Cardiac muscle cell (in vitro differentiated cells and primary cell): ENCODE measurements at regions not wholly inside any gene's neighbourhood (a gene's known extent, or its start where the extent isn't known, plus 50 kb on each side); places are given as distances from the start of the nearest gene placed in this dataset.

Experiments used
- DNase-seq, 2 donors: peaks; one replicate each; pipeline versions ENCODE4 v3.0.0 to v3.0.0-alpha.2; 2010 to 2017; ENCODE audit warnings: low read depth in 1 of 2, low spot score in 1 of 2
- H3K27ac ChIP-seq: fragments of 200-600 bp; sonication (generic); 2 replicates; pipeline ENCODE4 v1.5.1; 2016
- H3K27me3 ChIP-seq: fragments of 200-600 bp; sonication (generic); 2 replicates; pipeline ENCODE4 v1.6.0; 2016; ENCODE audit warnings: control low read depth
- H3K36me3 ChIP-seq: fragments of 200-600 bp; sonication (generic); 2 replicates; pipeline ENCODE4 v1.5.1; 2016; ENCODE audit warnings: control low read depth
- H3K4me1 ChIP-seq: fragments of 200-600 bp; sonication (generic); 2 replicates; pipeline ENCODE4 v1.8.1; 2017; ENCODE audit warnings: low read depth, mild to moderate bottlenecking, mixed run types
- H3K4me3 ChIP-seq: fragments of 200-600 bp; sonication (generic); 2 replicates; pipeline ENCODE4 v1.5.1; 2016; ENCODE audit warnings: mild to moderate bottlenecking
- H3K9me3 ChIP-seq: fragments of 200-600 bp; sonication (generic); 2 replicates; pipeline ENCODE4 v1.5.1; 2017; ENCODE audit warnings: low read depth, mild to moderate bottlenecking, control low read depth
- TF ChIP-seq, protein P1 (sequence below): IDR thresholded peaks from 2 replicates; pipeline ENCODE4 v1.5.1; 2012; ENCODE audit warnings: low read depth, mild to moderate bottlenecking, low read length

DNA sequence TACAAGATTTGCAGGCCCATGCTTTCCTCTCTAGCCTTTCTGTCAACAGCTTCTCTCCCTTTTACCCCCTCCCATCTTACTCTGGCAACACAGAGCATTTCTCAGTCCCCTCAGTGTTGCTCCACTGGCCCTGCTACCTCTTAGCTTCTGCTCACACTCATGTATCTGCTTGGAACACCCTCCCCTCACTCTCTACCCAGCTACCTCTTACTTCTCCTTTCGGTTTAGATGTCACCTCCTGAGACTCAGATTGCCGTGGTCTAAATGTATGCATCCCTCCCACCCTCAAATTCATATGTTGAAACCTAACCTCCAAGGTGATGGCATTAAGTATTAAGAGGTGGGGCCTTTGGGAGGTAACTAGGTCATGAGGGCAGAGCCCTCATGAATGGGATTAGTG, 80.1 kb downstream of the FOXD2 start:
- DNase-seq: no peak
- Histone ChIP-seq H3K4me3 (no peak overlapping the region), H3K27me3 (peaks cover 5% of the 10 kb centered on the region), H3K27ac (no peak overlapping the region), H3K9me3 (no peaks in the 10 kb centered on the region), H3K36me3 (no peaks in the 10 kb centered on the region), H3K4me1 (peaks cover 7% of the 10 kb centered on the region)
- TF ChIP-seq, protein P1, sequence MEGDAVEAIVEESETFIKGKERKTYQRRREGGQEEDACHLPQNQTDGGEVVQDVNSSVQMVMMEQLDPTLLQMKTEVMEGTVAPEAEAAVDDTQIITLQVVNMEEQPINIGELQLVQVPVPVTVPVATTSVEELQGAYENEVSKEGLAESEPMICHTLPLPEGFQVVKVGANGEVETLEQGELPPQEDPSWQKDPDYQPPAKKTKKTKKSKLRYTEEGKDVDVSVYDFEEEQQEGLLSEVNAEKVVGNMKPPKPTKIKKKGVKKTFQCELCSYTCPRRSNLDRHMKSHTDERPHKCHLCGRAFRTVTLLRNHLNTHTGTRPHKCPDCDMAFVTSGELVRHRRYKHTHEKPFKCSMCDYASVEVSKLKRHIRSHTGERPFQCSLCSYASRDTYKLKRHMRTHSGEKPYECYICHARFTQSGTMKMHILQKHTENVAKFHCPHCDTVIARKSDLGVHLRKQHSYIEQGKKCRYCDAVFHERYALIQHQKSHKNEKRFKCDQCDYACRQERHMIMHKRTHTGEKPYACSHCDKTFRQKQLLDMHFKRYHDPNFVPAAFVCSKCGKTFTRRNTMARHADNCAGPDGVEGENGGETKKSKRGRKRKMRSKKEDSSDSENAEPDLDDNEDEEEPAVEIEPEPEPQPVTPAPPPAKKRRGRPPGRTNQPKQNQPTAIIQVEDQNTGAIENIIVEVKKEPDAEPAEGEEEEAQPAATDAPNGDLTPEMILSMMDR: no peak

DNA sequence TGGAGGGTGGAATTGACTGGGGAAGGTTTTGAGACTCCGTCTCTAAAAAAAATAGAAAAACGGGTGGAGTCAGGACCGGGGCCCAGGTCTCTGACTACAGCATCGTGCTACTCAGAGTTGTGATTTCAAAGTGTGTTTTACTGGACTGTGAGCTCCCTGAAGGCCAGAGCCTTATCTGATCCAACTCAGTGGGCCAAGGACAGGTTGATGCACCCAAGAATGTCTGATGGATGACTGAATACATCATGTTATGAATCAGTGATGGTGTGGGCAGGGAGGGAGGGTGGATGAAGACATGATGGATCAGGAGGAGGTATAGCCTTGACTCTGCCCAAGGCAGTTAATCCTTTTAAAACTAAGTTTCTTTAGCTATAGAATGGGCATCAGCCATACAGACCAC, 81.6 kb downstream of the FOXD2 start:
- no peak for DNase-seq

DNA sequence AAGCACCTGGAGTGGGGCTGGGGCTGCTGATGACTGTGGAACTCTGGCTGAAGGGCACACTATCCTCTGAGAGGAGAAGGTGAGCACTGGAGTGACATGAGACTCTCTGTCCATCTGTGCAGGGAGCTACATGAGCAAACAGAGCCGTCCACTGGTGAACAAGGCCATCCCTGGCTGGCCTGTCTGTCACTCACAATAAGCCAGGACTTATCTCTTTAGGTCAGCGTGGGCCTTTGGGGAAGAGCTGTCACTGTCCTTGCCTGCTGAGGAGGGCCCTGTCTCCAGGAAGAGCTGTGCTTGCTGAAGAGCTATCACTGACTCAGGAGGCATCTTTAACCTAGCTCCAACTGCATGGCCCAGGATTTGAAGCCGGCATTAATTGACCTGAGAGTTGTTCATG, 82.1 kb downstream of the FOXD2 start:
- DNase-seq: no peak
- Histone ChIP-seq H3K9me3 (no peaks in the 10 kb centered on the region), H3K27ac (no peak overlapping the region), H3K4me3 (no peak overlapping the region), H3K4me1 (peaks cover 7% of the 10 kb centered on the region), H3K27me3 (no peaks in the 10 kb centered on the region), H3K36me3 (no peaks in the 10 kb centered on the region)
- TF ChIP-seq, protein P1: no peak

More for the DNA sequence above, 81.6 kb downstream of the FOXD2 start:
- Histone ChIP-seq H3K9me3 (no peaks in the 10 kb centered on the region), H3K27ac (no peak overlapping the region), H3K4me1 (peaks cover 7% of the 10 kb centered on the region), H3K27me3 (no peaks in the 10 kb centered on the region), H3K4me3 (no peak overlapping the region), H3K36me3 (no peaks in the 10 kb centered on the region)
- TF ChIP-seq, protein P1: no peak

DNA sequence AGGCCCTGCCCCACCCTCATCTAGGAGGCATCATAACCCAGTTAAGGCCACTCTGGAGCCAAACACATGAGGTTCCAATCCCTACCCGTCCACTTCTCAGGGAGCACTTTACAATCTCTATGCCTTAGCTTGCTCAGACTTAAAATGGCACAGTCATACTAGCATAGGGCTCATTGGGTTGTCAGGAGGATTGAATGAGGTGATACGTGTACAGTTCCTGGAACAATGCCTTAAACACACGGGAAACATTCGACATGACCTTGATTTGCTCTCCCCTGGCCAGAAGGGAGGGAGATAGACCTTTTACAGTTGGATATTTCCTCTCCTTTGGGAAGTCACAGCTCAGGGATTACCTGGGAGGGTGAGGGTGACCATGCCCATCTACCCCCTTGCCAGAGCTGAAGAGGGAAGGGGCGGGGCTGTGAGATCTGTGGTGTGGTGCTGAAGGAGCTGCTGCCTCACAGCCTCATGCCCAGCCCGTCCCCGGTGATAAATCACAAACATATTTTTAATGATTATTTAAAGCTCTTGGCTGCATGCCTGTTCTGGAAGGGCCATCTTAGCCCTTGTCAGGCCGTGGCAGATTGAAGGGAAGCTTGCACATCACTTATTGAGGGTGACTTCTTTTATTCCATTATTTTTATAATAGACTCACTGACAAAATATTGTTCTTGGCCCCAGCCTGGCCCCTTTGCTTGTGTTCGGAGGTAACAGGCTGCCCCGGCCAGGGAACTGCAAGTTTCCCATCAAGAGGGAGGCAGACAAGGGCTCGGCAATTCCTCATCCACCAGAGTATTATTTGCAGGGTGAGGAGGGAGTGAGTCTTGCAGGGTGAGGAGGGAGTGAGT, 83.4 kb downstream of the FOXD2 start:
- Histone ChIP-seq H3K9me3 (no peaks in the 10 kb centered on the region), H3K4me1 (no peaks in the 10 kb centered on the region), H3K27ac (no peak overlapping the region), H3K4me3 (no peak overlapping the region), H3K27me3 (no peaks in the 10 kb centered on the region), H3K36me3 (no peaks in the 10 kb centered on the region)
- no peak for DNase-seq
- TF ChIP-seq, protein P1: no peak

DNA sequence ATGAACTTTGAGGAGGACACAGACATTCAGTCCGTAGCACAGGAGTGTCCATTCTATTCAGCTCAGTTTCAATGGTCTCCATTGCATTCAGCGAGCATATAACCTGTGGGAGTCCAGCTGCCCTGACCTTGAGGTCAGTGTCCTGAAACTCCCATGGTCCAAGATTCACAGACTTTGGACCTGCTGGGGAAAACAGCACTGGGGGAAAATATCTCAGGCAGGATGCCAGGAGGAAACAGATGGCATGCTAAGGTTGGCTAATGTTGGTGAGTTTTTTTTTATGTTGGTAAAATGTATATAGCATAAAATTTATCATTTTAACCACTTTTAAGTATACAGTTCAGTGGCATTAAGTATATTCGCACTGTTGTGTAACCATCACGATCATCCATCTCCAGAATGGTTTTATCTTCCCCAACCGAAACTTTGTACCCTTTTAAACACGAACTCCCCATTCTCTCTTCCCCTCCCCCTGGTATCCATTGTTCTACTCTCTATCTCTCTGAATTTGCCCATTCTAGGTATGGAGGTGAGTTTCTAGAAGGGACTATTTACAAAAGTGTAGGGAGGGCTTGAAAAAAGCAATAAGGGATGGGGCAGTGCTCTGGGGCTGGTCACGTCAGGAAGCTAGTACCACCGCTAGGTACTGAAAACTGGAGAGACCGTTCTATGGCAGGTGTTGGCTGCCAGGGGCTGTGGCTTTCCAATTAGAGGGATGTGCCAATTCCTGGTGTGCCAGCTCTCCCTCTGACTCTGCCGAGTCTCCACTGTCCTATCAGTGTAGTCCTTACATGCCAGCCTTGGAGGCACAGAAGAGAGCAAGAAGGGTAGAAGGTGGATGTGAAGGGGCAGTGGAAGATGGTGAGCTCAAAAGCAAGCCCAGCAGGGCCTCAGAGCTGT, 85.3 kb downstream of the FOXD2 start:
- no peaks in the 10 kb centered on the region for H3K36me3 ChIP-seq
- no peak for DNase-seq
- no peaks in the 10 kb centered on the region for H3K27me3 ChIP-seq
- no peak overlapping the region for H3K4me3 ChIP-seq
- TF ChIP-seq, protein P1: no peak
- H3K4me1 ChIP-seq: no peaks in the 10 kb centered on the region
- no peak overlapping the region for H3K27ac ChIP-seq
- H3K9me3 ChIP-seq: no peaks in the 10 kb centered on the region
